ENCODE measurements at regions not wholly inside any gene's neighbourhood (a gene's known extent, or its start where the extent isn't known, plus 50 kb on each side); places are given as distances from the start of the nearest gene placed in this dataset.
"Not testable (repeated sequence)": the region's sequence is repeated elsewhere in the genome, so short reads cannot be mapped to it uniquely, and the experiment has no call there.

GRCh38 chr3:59404851-59405250, 355.0 kb upstream of the CFAP20DC start:
- DNase-seq = no peak
- intact Hi-C loops (cut with DNase I, micrococcal nuclease) = no loop called here
- no peak for ATAC-seq

GRCh38 chr3:59404064-59404463, 354.2 kb upstream of the CFAP20DC start:
- DNase-seq (no peak), ATAC-seq (peak; percentile 89)
- intact Hi-C loops (cut with DNase I, micrococcal nuclease) = no loop called here

GRCh38 chr3:59401924-59402323, 352.1 kb upstream of the CFAP20DC start:
- DNase-seq (no peak), ATAC-seq (no peak)
- intact Hi-C loops (cut with DNase I, micrococcal nuclease) = no loop called here

GRCh38 chr3:59392116-59392515, 342.3 kb upstream of the CFAP20DC start:
- intact Hi-C loops (cut with DNase I, micrococcal nuclease) = no loop called here
- DNase-seq = no peak
- no peak for ATAC-seq

GRCh38 chr3:59391131-59391530, 341.3 kb upstream of the CFAP20DC start:
- DNase-seq (no peak), ATAC-seq (no peak)
- intact Hi-C loops (cut with DNase I, micrococcal nuclease) = no loop called here

- DNase-seq = no peak
- no peak for ATAC-seq
- intact Hi-C loops (cut with DNase I, micrococcal nuclease) = no loop called here
Observed at GRCh38 chr3:59388555-59389270, 338.9 kb upstream of the CFAP20DC start.

- ATAC-seq = no peak
- intact Hi-C loops (cut with DNase I, micrococcal nuclease) = no loop called here
- DNase-seq = no peak
Observed at GRCh38 chr3:59386165-59386564, 336.3 kb upstream of the CFAP20DC start.

GRCh38 chr3:59385547-59385946, 335.7 kb upstream of the CFAP20DC start:
- intact Hi-C loops (cut with DNase I, micrococcal nuclease) = no loop called here
- no peak for ATAC-seq

GRCh38 chr3:59381282-59381681, 331.5 kb upstream of the CFAP20DC start:
- ATAC-seq (no peak), DNase-seq (no peak)
- intact Hi-C loops (cut with DNase I, micrococcal nuclease) = no loop called here

More at GRCh38 chr3:59385547-59385946, 335.7 kb upstream of the CFAP20DC start:
- no peak for DNase-seq

- DNase-seq = no peak
- intact Hi-C loops (cut with DNase I, micrococcal nuclease) = no loop called here
- no peak for ATAC-seq
Observed at GRCh38 chr3:59380146-59380545, 330.3 kb upstream of the CFAP20DC start.

- no peak for DNase-seq
- intact Hi-C loops (cut with DNase I, micrococcal nuclease) = no loop called here
Observed at GRCh38 chr3:59374818-59375211, 325.0 kb upstream of the CFAP20DC start.

GRCh38 chr3:59374091-59374817, 324.4 kb upstream of the CFAP20DC start:
- intact Hi-C loops (cut with DNase I, micrococcal nuclease) = no loop called here
- ATAC-seq (no peak), DNase-seq (no peak)

More at GRCh38 chr3:59374818-59375211, 325.0 kb upstream of the CFAP20DC start:
- peak; percentile 52 for ATAC-seq

GRCh38 chr3:59372346-59372745, 322.5 kb upstream of the CFAP20DC start:
- intact Hi-C loops (cut with DNase I, micrococcal nuclease) = no loop called here
- DNase-seq = no peak
- ATAC-seq = no peak

GRCh38 chr3:59368900-59369675, 319.3 kb upstream of the CFAP20DC start:
- ATAC-seq (no peak), DNase-seq (no peak)
- intact Hi-C loops (cut with DNase I, micrococcal nuclease) = no loop called here

- ATAC-seq (no peak), DNase-seq (no peak)
- intact Hi-C loops (cut with DNase I, micrococcal nuclease) = no loop called here
Observed at GRCh38 chr3:59367150-59367549, 317.3 kb upstream of the CFAP20DC start.

GRCh38 chr3:59366218-59366617, 316.4 kb upstream of the CFAP20DC start:
- ATAC-seq (no peak), DNase-seq (no peak)
- intact Hi-C loops (cut with DNase I, micrococcal nuclease) = no loop called here

- DNase-seq (no peak), ATAC-seq (no peak)
- intact Hi-C loops (cut with DNase I, micrococcal nuclease) = no loop called here
Observed at GRCh38 chr3:59364496-59364895, 314.7 kb upstream of the CFAP20DC start.

- ATAC-seq; DNase-seq; intact Hi-C loops (cut with DNase I, micrococcal nuclease): not testable (repeated sequence)
Observed at GRCh38 chr3:59360312-59360711, 310.5 kb upstream of the CFAP20DC start.

- DNase-seq (no peak), ATAC-seq (peak; percentile 17)
- intact Hi-C loops (cut with DNase I, micrococcal nuclease) = no loop called here
Observed at GRCh38 chr3:59341459-59341858, 291.6 kb upstream of the CFAP20DC start.

- DNase-seq (no peak), ATAC-seq (no peak)
Observed at GRCh38 chr3:59339818-59340217, 290.0 kb upstream of the CFAP20DC start.

More at GRCh38 chr3:59339818-59340217, 290.0 kb upstream of the CFAP20DC start:
- intact Hi-C loops (cut with DNase I, micrococcal nuclease) = no loop called here
